Stromal cell of bone marrow (primary cell): ENCODE measurements at regions not wholly inside any gene's neighbourhood (a gene's known extent, or its start where the extent isn't known, plus 50 kb on each side); places are given as distances from the start of the nearest gene placed in this dataset.
"Not testable (repeated sequence)": the region's sequence is repeated elsewhere in the genome, so short reads cannot be mapped to it uniquely, and the experiment has no call there.

Experiments
- DNase-seq: peaks from one replicate; pipeline ENCODE4 v3.0.0-alpha.2; 2012; ENCODE audit warnings: low read depth

GRCh38 chr9:95581900-95582299 is 65.1 kb upstream of the PTCH1 start:
- no peak for DNase-seq

GRCh38 chr9:95580812-95581761 is 64.3 kb upstream of the PTCH1 start:
- no peak for DNase-seq

- DNase-seq: no peak
Measured at GRCh38 chr9:95574866-95575553, 58.2 kb upstream of the PTCH1 start.

- DNase-seq: no peak
Measured at GRCh38 chr9:95574176-95574575, 57.4 kb upstream of the PTCH1 start.

GRCh38 chr9:95573463-95573862 is 56.7 kb upstream of the PTCH1 start:
- no peak for DNase-seq

- DNase-seq: peak; percentile 15
Measured at GRCh38 chr9:95572381-95573151, 55.8 kb upstream of the PTCH1 start.

- no peak for DNase-seq
Measured at GRCh38 chr9:95570646-95571045, 53.9 kb upstream of the PTCH1 start.

- no peak for DNase-seq
Measured at GRCh38 chr9:95570150-95570549, 53.4 kb upstream of the PTCH1 start.

GRCh38 chr9:95568735-95569134 is 52.0 kb upstream of the PTCH1 start:
- DNase-seq: not testable (repeated sequence)
